ENCODE measurements at regions not wholly inside any gene's neighbourhood (a gene's known extent, or its start where the extent isn't known, plus 50 kb on each side); places are given as distances from the start of the nearest gene placed in this dataset.

DNA sequence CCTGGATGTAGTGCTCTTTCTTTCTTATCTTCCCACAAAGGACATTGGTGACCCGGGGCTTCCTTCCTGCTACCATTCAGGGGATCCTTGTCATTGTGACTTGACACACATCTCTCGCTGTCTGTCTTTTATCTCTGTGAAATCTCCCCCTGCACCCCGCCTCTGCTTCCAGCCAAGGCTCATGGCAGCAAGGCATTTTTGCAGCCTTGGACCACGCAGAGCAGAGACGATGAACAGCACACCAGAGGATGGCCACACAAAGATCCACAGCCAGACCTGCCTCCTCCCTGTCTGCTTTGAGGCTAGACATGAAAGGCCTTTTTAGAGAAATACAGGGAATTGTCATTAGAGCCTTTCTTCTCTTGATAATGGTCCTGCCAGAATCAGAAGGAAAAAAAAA is 549.1 kb downstream of the CDK5RAP2 start:
- H3K79me2 ChIP-seq (ENCODE audit: insufficient read depth, low read length) = no peaks in the 10 kb centered on the region
- H3K4me3 ChIP-seq (ENCODE audit: insufficient read depth, low read length) = no peak overlapping the region
- TF ChIP-seq, protein P1, sequence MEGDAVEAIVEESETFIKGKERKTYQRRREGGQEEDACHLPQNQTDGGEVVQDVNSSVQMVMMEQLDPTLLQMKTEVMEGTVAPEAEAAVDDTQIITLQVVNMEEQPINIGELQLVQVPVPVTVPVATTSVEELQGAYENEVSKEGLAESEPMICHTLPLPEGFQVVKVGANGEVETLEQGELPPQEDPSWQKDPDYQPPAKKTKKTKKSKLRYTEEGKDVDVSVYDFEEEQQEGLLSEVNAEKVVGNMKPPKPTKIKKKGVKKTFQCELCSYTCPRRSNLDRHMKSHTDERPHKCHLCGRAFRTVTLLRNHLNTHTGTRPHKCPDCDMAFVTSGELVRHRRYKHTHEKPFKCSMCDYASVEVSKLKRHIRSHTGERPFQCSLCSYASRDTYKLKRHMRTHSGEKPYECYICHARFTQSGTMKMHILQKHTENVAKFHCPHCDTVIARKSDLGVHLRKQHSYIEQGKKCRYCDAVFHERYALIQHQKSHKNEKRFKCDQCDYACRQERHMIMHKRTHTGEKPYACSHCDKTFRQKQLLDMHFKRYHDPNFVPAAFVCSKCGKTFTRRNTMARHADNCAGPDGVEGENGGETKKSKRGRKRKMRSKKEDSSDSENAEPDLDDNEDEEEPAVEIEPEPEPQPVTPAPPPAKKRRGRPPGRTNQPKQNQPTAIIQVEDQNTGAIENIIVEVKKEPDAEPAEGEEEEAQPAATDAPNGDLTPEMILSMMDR (IDR thresholded peaks at IDR 0.05; ENCODE audit: extremely low read depth, low read depth, low read length) = no peak
- H3K9me3 ChIP-seq (ENCODE audit: low read depth, low read length) = no peaks in the 10 kb centered on the region
- no peak overlapping the region for H2AFZ ChIP-seq (ENCODE audit: low read length)
- no peak overlapping the region for H3K27ac ChIP-seq (ENCODE audit: low read depth, low read length)
- H3K4me2 ChIP-seq (ENCODE audit: insufficient read depth, low read length) = no peak overlapping the region
- no peaks in the 10 kb centered on the region for H3K4me1 ChIP-seq (ENCODE audit: insufficient read depth, low read length)
- DNase-seq (ENCODE audit: insufficient read length, low spot score, missing footprints) = no peak
- H4K20me1 ChIP-seq (ENCODE audit: insufficient read depth, low read length) = no peaks in the 10 kb centered on the region
- H3K27me3 ChIP-seq (ENCODE audit: insufficient read depth, low read length) = no peaks in the 10 kb centered on the region
- H3K36me3 ChIP-seq (ENCODE audit: insufficient read depth, low read length) = no peaks in the 10 kb centered on the region

DNA sequence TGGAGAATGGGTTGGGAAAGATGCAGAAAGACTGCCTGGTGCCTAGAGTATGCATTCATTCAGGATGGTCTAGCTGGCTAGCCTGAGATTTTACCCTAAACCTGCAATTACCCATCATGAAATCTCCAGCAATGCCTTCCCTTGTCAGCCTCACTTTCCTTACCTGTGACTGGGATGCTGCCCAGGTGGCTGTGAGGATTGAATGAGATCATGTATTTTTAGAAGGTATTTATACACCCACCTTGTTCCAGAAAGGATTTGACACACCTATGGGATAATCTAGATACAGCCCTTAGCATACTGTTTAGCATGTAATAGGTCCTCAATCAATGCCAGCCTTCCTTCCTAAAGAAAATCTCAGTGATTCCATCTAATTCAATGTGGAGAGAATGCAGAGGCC is 561.4 kb downstream of the CDK5RAP2 start:
- Histone ChIP-seq H3K79me2 (ENCODE audit: insufficient read depth, low read length) (no peaks in the 10 kb centered on the region), H3K9me3 (ENCODE audit: low read depth, low read length) (no peaks in the 10 kb centered on the region), H3K27me3 (ENCODE audit: insufficient read depth, low read length) (no peaks in the 10 kb centered on the region), H3K4me2 (ENCODE audit: insufficient read depth, low read length) (no peak overlapping the region), H3K4me1 (ENCODE audit: insufficient read depth, low read length) (no peaks in the 10 kb centered on the region), H3K27ac (ENCODE audit: low read depth, low read length) (no peak overlapping the region), H3K36me3 (ENCODE audit: insufficient read depth, low read length) (no peaks in the 10 kb centered on the region), H4K20me1 (ENCODE audit: insufficient read depth, low read length) (no peaks in the 10 kb centered on the region), H2AFZ (ENCODE audit: low read length) (no peak overlapping the region), H3K4me3 (ENCODE audit: insufficient read depth, low read length) (no peak overlapping the region)
- TF ChIP-seq, protein P1 (IDR thresholded peaks at IDR 0.05; ENCODE audit: extremely low read depth, low read depth, low read length) = no peak
- no peak for DNase-seq (ENCODE audit: insufficient read length, low spot score, missing footprints)

DNA sequence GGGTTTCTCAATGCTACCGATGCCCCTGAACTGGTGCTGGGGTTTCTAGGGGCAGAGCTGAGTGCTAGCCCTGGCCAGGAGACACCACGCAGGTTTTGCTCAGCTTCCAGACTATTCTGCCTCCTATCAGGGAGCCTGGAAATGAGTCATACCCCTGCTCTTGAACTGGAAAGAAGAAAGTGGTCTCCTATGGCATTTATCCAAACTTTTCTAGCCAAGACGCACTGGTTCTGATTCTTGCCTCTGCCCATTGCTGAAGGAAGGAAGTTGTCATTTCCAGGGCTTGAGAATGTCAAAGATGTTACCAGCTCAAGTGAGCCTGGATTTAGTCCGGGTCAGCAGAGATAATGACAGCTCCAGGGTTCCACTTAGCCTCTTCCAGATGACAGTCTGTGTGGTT is 561.9 kb downstream of the CDK5RAP2 start:
- DNase-seq (ENCODE audit: insufficient read length, low spot score, missing footprints) = no peak
- H3K27me3 ChIP-seq (ENCODE audit: insufficient read depth, low read length) = no peaks in the 10 kb centered on the region
- H3K27ac ChIP-seq (ENCODE audit: low read depth, low read length) = no peak overlapping the region
- no peaks in the 10 kb centered on the region for H4K20me1 ChIP-seq (ENCODE audit: insufficient read depth, low read length)
- H3K79me2 ChIP-seq (ENCODE audit: insufficient read depth, low read length) = no peaks in the 10 kb centered on the region
- H3K9me3 ChIP-seq (ENCODE audit: low read depth, low read length) = no peaks in the 10 kb centered on the region
- no peak overlapping the region for H2AFZ ChIP-seq (ENCODE audit: low read length)
- no peaks in the 10 kb centered on the region for H3K4me1 ChIP-seq (ENCODE audit: insufficient read depth, low read length)
- H3K4me3 ChIP-seq (ENCODE audit: insufficient read depth, low read length) = no peak overlapping the region
- H3K4me2 ChIP-seq (ENCODE audit: insufficient read depth, low read length) = no peak overlapping the region
- TF ChIP-seq, protein P1 (IDR thresholded peaks at IDR 0.05; ENCODE audit: extremely low read depth, low read depth, low read length) = no peak
- H3K36me3 ChIP-seq (ENCODE audit: insufficient read depth, low read length) = no peaks in the 10 kb centered on the region

DNA sequence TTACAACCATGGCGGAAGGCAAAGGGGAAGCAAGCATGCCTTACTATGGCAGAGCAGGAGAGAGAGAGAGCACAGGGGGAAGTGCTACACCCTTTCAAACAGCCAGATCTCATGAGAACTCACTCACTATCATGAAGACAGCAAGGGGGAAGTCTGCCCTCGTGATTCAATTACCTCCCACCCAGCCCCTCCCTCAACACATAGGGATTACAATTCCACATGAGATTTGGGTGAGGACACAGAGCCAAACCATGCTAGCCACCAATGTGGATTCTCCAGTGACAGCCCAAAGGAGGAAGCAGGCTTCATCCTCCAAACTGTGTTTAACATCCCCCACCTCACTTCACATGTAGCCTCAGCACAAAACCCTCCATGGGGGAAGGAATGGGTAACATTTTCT is 563.7 kb downstream of the CDK5RAP2 start:
- Histone ChIP-seq H3K9me3 (ENCODE audit: low read depth, low read length) (no peaks in the 10 kb centered on the region), H3K79me2 (ENCODE audit: insufficient read depth, low read length) (no peaks in the 10 kb centered on the region), H3K4me1 (ENCODE audit: insufficient read depth, low read length) (no peaks in the 10 kb centered on the region), H3K36me3 (ENCODE audit: insufficient read depth, low read length) (no peaks in the 10 kb centered on the region), H2AFZ (ENCODE audit: low read length) (no peak overlapping the region), H3K27ac (ENCODE audit: low read depth, low read length) (no peak overlapping the region), H3K4me2 (ENCODE audit: insufficient read depth, low read length) (no peak overlapping the region), H3K27me3 (ENCODE audit: insufficient read depth, low read length) (no peaks in the 10 kb centered on the region), H3K4me3 (ENCODE audit: insufficient read depth, low read length) (no peak overlapping the region), H4K20me1 (ENCODE audit: insufficient read depth, low read length) (no peaks in the 10 kb centered on the region)
- TF ChIP-seq, protein P1 (IDR thresholded peaks at IDR 0.05; ENCODE audit: extremely low read depth, low read depth, low read length) = no peak
- no peak for DNase-seq (ENCODE audit: insufficient read length, low spot score, missing footprints)

All from osteoblast (primary cell).